ENCODE measurements at regions not wholly inside any gene's neighbourhood (a gene's known extent, or its start where the extent isn't known, plus 50 kb on each side); places are given as distances from the start of the nearest gene placed in this dataset.

DNA sequence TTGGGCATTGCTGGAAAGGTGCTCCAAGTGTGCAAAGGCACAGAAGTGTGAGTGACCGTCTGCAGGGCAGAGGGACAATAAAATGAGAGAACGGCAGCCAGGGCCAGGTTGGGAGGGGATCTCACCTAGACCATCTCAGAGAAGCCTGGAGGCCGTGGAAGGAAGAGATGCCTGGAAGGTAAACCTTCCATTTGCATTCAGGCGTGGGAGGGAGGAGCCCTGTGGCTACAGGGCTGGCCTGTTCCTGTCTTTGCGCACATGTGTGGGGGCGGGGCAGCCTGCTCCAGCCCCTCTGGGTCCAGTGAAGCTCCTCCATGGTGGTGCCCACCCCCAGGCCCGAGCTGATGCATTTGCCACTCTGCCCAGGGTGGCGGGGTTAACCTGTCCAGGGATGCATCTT is 473.6 kb upstream of the MGMT start (continued):
- TF ChIP-seq TSC22D4 (tag; IDR thresholded peaks at IDR 0.05) (no peak), SMARCB1 (IDR thresholded peaks at IDR 0.05; ENCODE audit: insufficient read length, low read depth) (no peak), PHF8 (IDR thresholded peaks at IDR 0.05; ENCODE audit: borderline replicate concordance, low read length) (no peak)
- TF ChIP-seq, protein P1, sequence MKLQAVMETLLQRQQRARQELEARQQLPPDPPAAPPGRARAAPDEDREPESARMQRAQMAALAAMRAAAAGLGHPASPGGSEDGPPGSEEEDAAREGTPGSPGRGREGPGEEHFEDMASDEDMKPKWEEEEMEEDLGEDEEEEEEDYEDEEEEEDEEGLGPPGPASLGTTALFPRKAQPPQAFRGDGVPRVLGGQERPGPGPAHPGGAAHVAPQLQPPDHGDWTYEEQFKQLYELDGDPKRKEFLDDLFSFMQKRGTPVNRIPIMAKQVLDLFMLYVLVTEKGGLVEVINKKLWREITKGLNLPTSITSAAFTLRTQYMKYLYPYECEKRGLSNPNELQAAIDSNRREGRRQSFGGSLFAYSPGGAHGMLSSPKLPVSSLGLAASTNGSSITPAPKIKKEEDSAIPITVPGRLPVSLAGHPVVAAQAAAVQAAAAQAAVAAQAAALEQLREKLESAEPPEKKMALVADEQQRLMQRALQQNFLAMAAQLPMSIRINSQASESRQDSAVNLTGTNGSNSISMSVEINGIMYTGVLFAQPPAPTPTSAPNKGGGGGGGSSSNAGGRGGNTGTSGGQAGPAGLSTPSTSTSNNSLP (IDR thresholded peaks at IDR 0.05; ENCODE audit: borderline replicate concordance, low read depth, low read length), result no peak

DNA sequence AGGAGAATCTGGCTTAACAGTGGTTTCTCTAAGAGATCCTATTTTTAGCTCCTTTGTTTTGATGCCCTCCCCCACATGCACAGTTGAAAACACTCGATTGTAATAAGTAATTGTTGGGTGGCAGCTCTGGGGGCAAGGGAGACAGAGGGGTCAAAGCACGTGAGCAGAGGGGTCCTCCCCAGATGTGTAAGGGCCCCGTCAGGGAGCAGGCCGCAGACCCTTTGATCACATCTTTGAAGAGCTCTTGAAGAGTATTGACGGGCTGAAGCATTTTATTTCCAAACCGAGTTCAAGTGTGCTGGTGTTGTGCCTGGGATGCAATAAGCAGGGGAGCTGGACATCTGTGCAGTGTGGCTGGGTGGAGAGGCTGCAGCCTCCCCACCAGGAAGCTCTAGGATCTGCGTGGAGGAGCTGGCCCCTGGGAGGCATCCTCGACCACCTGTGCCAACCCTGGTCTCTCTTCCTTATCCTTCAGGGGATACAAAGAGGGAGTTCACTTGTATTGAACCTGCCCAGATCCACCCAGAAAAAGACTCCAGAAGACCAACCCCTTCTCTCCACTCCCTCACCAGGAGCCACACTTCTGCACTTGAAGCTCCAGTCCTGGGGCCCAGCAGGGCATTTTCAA is 473.0 kb upstream of the MGMT start:
- no TSS peak for BruUV-seq (replicated peaks)
- CTCF ChIA-PET (ENCODE audit: low intra/inter-chr PET ratio), result no interaction called here
- POLR2A ChIA-PET, result interaction anchor here (0.5 kb wide), 1 partner anchor 410 kb away, joined by 3 read pairs; no protein-coding TSS in a partner anchor
- Histone ChIP-seq H3K4me1 (replicated peaks in 1 of 2; ENCODE audit: control insufficient read depth in 2 of 2, insufficient read depth in 2 of 2, low read length in 2 of 2) (no peaks in the 10 kb centered on the region), H3K9me1 (ENCODE audit: control insufficient read depth, insufficient read depth, low read length) (no peaks in the 10 kb centered on the region), H3K4me2 (ENCODE audit: insufficient read depth, low read length) (no peak overlapping the region), H3K79me2 (ENCODE audit: control insufficient read depth, insufficient read depth, low read length) (no peaks in the 10 kb centered on the region), H3K27me3 (ENCODE audit: control insufficient read depth in 2 of 2, insufficient read depth in 2 of 2, low read length in 2 of 2) (peaks cover 0 to 10% of the 10 kb centered on the region in 2 experiments; a peak in 2 of 5 replicates), H3K27ac (ENCODE audit: extremely low read depth, low read depth, low read length) (no peak overlapping the region), H3K9me3 (replicated peaks; ENCODE audit: control insufficient read depth, insufficient read depth, low read depth, low read length) (no peaks in the 10 kb centered on the region), H4K20me1 (replicated peaks; ENCODE audit: control insufficient read depth, insufficient read depth, low read length) (no peaks in the 10 kb centered on the region), H3K4me3 (no peak overlapping the region), H2AFZ (ENCODE audit: low read depth, low read length) (no peak overlapping the region), H3K9ac (ENCODE audit: insufficient read depth in 1 of 2, low read depth in 2 of 2, low read length in 2 of 2) (no peak overlapping the region), H3K36me3 (ENCODE audit: control insufficient read depth, insufficient read depth, low read length) (no peaks in the 10 kb centered on the region)
- no peak for ATAC-seq
- in situ Hi-C loops (cut with MboI) (no loop called here), intact Hi-C loops (cut with micrococcal nuclease) (no loop called here)
- no peak for FAIRE-seq
- 2% methylated on average over 5 of the region's 8 CpGs for WGBS (ENCODE audit: insufficient coverage, low coverage, missing lambda C conversion rate)
- no peak for DNase-seq (ENCODE audit: extremely low read depth in 1 of 4, low spot score in 3 of 4)
- TF ChIP-seq TAL1 (IDR thresholded peaks at IDR 0.05) (no peak), PHF21A (IDR thresholded peaks at IDR 0.05; ENCODE audit: borderline replicate concordance, low read depth) (no peak), ELF1 (tag; IDR thresholded peaks at IDR 0.05) (no peak)
- TF ChIP-seq, protein P2, sequence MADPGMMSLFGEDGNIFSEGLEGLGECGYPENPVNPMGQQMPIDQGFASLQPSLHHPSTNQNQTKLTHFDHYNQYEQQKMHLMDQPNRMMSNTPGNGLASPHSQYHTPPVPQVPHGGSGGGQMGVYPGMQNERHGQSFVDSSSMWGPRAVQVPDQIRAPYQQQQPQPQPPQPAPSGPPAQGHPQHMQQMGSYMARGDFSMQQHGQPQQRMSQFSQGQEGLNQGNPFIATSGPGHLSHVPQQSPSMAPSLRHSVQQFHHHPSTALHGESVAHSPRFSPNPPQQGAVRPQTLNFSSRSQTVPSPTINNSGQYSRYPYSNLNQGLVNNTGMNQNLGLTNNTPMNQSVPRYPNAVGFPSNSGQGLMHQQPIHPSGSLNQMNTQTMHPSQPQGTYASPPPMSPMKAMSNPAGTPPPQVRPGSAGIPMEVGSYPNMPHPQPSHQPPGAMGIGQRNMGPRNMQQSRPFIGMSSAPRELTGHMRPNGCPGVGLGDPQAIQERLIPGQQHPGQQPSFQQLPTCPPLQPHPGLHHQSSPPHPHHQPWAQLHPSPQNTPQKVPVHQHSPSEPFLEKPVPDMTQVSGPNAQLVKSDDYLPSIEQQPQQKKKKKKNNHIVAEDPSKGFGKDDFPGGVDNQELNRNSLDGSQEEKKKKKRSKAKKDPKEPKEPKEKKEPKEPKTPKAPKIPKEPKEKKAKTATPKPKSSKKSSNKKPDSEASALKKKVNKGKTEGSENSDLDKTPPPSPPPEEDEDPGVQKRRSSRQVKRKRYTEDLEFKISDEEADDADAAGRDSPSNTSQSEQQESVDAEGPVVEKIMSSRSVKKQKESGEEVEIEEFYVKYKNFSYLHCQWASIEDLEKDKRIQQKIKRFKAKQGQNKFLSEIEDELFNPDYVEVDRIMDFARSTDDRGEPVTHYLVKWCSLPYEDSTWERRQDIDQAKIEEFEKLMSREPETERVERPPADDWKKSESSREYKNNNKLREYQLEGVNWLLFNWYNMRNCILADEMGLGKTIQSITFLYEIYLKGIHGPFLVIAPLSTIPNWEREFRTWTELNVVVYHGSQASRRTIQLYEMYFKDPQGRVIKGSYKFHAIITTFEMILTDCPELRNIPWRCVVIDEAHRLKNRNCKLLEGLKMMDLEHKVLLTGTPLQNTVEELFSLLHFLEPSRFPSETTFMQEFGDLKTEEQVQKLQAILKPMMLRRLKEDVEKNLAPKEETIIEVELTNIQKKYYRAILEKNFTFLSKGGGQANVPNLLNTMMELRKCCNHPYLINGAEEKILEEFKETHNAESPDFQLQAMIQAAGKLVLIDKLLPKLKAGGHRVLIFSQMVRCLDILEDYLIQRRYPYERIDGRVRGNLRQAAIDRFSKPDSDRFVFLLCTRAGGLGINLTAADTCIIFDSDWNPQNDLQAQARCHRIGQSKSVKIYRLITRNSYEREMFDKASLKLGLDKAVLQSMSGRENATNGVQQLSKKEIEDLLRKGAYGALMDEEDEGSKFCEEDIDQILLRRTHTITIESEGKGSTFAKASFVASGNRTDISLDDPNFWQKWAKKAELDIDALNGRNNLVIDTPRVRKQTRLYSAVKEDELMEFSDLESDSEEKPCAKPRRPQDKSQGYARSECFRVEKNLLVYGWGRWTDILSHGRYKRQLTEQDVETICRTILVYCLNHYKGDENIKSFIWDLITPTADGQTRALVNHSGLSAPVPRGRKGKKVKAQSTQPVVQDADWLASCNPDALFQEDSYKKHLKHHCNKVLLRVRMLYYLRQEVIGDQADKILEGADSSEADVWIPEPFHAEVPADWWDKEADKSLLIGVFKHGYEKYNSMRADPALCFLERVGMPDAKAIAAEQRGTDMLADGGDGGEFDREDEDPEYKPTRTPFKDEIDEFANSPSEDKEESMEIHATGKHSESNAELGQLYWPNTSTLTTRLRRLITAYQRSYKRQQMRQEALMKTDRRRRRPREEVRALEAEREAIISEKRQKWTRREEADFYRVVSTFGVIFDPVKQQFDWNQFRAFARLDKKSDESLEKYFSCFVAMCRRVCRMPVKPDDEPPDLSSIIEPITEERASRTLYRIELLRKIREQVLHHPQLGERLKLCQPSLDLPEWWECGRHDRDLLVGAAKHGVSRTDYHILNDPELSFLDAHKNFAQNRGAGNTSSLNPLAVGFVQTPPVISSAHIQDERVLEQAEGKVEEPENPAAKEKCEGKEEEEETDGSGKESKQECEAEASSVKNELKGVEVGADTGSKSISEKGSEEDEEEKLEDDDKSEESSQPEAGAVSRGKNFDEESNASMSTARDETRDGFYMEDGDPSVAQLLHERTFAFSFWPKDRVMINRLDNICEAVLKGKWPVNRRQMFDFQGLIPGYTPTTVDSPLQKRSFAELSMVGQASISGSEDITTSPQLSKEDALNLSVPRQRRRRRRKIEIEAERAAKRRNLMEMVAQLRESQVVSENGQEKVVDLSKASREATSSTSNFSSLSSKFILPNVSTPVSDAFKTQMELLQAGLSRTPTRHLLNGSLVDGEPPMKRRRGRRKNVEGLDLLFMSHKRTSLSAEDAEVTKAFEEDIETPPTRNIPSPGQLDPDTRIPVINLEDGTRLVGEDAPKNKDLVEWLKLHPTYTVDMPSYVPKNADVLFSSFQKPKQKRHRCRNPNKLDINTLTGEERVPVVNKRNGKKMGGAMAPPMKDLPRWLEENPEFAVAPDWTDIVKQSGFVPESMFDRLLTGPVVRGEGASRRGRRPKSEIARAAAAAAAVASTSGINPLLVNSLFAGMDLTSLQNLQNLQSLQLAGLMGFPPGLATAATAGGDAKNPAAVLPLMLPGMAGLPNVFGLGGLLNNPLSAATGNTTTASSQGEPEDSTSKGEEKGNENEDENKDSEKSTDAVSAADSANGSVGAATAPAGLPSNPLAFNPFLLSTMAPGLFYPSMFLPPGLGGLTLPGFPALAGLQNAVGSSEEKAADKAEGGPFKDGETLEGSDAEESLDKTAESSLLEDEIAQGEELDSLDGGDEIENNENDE (IDR thresholded peaks at IDR 0.05; ENCODE audit: low read depth, low read length), result no peak

Data from K562 (cell line).